GM18861 (cell line): ENCODE measurements at regions not wholly inside any gene's neighbourhood (a gene's known extent, or its start where the extent isn't known, plus 50 kb on each side); places are given as distances from the start of the nearest gene placed in this dataset.
"Not testable (repeated sequence)": the region's sequence is repeated elsewhere in the genome, so short reads cannot be mapped to it uniquely, and the experiment has no call there.

Source experiments
- ATAC-seq: cut with Tn5 transposase; IDR thresholded peaks from one replicate; pipeline ENCODE4 v1.9.1; 2021; ENCODE audit not compliant: unreplicated experiment

DNA sequence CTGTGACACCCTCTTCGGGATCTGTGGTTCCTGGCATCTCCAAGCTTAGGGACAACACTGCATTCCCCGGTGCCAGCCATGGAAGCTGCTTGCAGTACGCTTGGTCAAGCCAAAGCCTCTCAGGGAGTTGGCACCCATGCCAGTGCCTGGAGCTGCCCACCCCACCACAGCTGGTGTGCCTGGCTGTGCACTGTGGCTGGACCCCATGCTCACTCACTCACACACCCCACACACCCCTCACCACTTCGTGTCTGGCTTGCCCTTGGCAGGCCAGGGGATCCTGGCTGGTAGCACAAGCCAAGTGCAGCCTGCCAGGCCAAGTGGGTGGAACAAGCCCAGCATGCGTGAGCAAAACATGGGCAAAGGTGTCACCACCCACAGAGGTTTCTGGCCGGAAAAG lies 324.5 kb upstream of the PTGER4 start:
- no peak for ATAC-seq

DNA sequence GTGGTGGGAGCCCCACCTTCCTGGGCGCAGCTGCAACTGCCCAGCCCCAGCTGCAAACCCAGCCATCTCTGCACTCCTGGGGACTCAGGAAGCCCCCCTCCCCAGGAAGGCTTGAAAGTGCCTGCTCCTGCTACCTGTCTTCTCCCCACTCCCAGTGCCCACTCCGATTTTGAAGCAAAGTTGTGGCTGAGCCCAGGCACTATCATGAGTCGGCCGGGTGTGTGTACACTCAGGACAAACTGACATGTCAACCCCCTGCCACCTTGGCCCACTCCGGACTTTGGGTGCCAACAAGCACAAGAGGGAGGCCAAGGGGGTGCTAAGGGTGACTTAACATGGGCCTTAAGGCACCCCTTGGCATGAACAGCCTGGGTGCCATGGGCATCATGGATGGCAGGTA lies 325.5 kb upstream of the PTGER4 start:
- ATAC-seq = no peak

GRCh38 chr5:40353442-40353841 lies 326.3 kb upstream of the PTGER4 start:
- ATAC-seq = no peak

DNA sequence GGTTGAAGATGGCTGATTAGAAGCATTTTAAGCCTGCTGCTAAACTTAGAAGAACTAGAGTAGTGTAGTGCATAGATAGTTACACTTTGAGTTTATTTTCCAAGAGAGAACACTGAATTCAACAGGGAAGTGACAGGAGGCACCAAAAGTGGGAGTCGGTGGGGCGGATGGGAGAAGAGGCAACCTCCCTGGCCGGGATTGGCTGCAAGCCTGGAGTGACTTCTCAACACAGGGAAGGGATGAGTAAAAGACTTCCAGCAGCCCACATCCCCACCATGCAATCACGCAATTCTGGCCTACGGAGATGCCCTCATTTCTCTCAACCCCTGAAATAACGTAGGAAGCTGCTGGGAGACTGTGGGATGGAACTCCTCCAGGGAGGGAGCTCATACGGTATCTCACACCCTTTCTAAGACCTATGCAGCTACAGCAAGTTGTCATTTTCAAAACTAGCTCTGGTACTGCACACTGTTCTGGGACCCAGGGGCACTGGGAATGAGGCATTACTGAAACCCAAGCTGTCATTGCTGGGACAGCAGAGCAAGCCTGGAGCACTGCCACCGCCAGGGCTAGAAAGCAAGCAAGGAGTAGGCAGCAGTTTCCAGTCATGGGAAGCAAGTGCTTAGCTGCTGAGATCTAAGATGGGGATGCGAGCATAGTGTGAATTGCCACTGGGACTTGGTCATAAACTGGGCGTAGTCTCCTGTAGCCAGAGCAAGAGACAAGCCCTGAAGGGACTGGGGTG lies 331.6 kb upstream of the PTGER4 start:
- no peak for ATAC-seq

GRCh38 chr5:40346901-40347300 lies 332.8 kb upstream of the PTGER4 start:
- no peak for ATAC-seq

GRCh38 chr5:40338434-40338833 lies 341.3 kb upstream of the PTGER4 start:
- not testable (repeated sequence) for ATAC-seq

DNA sequence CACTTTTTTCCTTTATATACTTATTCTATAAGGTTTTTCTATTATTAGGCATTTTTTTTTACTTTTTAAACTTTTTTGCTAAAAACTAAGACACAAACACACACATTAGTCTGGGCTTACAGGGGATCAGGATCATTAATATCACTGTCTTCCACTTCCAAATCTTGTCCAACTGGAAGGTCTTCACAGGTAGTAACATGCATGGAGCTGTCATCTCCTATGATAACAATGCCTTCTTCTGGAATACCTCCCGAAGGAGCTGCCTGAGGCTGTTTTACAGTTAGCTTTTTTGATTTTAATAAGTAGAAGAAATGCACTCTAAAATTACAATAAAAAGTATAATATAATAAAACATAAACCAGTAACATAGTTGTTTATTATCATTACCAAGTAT lies 345.5 kb upstream of the PTGER4 start:
- no peak for ATAC-seq

DNA sequence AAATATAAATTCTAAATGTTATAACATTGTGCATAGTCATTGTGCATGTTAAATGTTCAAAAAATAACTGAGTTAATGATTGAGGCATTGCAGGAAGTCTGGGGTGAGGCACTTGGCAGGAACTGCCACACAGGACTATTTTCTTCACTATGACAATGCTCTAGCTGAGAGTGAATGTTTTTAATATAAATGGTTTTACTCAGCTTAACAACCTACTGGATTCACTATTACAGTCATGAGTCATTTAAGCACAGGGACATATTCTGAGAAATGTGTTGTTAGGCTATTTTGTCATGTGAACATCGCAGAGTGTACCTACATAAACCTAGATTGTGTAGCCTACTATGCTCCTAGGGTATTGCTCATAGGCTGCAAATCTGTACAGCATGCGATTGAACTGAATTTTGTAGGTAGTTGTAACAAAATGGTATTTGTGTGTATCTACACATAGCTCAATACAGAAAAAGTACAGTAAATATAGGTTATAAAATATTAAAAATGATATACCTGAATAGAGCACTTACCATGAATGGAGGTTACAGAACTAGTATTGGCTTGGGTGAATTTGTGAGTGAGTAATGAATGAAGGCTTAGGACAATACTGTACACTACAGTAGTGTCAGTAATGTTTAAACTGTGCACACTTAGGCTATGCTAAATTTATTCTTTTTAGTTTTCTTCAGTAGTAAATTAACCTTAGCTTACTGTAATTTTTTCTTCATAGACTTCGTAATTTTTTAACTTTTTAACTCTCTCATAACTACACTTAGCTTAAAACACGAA lies 346.1 kb upstream of the PTGER4 start:
- ATAC-seq = peak; percentile 99

DNA sequence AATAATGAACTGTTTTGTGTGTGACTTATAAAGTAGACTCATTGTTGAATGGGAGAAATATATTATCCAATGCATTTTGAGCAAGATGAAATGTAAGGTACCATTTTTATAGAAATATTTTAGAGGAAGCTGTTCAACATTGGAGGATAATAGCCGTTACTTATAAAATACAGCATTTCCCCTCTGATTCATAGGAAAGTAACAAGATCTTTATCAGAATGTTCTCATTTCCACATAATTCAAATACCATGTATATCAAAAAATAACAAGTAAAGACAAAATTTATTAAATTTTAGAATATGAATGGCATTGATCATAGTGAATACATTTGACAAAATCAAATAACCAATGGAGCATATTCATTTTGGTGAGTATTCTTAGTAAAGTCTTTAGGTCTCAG lies 346.7 kb upstream of the PTGER4 start:
- no peak for ATAC-seq

DNA sequence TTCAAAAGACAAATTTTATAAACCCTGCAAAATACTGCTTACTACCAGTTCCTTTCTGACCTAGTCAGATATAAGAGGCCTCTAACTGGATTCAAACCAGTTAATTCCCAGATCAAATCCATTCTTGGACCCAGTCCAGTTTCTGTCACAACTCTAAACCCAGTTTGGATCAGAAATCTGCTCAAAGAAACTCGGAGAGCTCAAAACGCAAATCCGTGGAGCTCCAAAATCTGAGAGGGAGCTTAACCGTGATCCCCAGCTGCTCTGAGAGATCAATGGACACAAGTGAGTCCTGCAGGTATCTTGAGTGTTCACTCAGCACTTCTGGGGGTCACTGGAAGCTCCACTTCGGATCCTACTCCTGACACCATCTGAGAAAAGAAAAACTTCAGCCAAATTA lies 348.1 kb upstream of the PTGER4 start:
- no peak for ATAC-seq

DNA sequence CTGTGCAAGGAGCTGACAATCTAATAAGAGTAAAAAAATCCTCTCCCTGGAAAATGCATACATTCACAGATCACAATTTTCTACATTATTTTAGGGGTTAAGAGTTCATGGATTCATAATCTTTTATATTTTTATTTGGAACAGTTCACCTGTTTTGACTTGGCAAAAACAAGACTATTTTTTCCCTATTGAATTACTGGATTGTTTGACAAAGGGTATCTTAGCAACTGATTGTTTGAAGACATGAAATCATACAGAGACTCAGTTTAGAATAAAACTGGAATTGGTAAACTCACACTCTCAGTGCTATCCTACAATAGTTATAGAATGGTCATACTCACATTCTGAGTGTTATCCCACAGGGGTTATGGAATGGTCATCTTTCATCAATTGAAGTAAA lies 358.2 kb upstream of the PTGER4 start:
- no peak for ATAC-seq

- no peak for ATAC-seq
These were observed 361.3 kb upstream of the PTGER4 start for GRCh38 chr5:40318395-40318794.

- ATAC-seq = no peak
These were observed 362.7 kb upstream of the PTGER4 start for GRCh38 chr5:40317023-40317422.

GRCh38 chr5:40315126-40315525 lies 364.6 kb upstream of the PTGER4 start:
- ATAC-seq = no peak

GRCh38 chr5:40314275-40314674 lies 365.4 kb upstream of the PTGER4 start:
- no peak for ATAC-seq

DNA sequence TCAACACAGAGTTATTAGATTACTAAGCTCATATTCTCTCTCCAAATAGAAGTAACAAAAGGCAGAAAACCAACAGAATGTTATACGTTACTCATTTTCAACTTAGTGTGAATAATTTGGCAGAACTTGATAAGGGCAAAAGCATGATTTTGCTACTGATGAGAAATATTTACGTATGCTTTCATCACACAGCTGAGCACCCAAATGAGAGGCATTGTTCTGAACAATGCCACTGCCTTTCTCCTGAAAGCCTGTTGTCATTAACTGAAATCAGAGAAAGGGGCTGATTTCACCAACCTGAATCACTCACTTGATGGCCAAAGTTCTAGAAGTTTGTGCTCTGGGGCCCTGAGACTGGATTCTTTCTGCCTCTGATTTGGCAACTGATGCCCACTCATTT lies 367.5 kb upstream of the PTGER4 start:
- no peak for ATAC-seq

DNA sequence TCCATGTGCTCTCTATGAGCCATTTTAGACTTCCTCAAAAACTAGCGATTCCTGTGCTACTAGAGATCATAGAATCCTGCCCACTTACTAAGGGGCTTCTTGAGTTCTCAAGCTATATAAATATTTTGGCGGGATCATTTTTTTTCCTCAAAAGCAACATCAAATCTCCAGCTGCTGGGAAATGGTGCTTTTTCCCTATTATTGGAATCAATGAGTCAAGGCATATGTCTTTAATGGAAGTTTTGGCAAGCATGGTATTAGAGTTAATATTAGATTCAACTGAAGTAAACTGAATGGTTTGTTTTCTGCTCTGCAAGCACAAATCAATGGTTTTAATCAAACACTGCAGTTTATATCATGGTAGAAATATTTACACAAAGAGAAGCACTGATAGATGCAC lies 369.9 kb upstream of the PTGER4 start:
- ATAC-seq = no peak

GRCh38 chr5:40308867-40309266 lies 370.8 kb upstream of the PTGER4 start:
- ATAC-seq = no peak

DNA sequence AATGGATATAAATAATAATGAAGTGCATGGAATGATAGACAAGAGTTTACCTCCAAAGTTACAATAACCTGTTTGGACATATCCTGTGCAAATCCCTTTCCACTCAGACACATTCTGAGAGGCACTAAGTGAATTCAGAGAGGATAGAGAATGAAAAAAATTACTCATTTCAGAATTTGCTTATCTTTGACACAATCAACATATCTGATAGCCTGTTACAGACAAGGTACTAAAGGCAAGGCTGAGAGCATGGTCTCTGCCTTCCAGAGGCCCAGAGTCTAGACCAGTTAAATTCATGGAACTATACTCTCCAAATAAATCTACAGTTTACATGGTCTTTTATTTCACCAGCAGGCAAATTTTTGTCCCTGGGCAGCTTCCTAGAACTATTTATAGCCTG lies 371.8 kb upstream of the PTGER4 start:
- ATAC-seq = no peak

- no peak for ATAC-seq
These were observed 372.7 kb upstream of the PTGER4 start for GRCh38 chr5:40306869-40307487.

GRCh38 chr5:40292006-40292405 lies 387.7 kb upstream of the PTGER4 start:
- ATAC-seq = no peak

DNA sequence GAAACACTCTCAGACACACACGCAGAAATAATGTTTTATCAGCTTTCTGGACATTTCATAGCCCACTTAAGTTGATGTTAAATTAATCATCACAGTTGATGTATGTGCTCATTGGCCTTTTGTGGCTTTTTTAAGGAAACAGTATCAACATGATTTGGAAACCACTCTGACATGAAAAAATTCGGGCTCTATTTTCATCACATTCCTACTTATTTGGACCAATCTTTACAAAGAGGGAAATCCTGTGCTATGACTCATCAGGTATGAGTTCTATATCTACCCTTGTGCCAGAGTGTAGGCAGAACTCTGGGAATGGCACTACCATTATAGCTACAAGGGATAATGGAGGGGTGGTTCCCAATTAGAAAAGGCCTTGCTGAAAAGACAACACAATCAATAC lies 388.4 kb upstream of the PTGER4 start:
- no peak for ATAC-seq
